ENCODE measurements at regions not wholly inside any gene's neighbourhood (a gene's known extent, or its start where the extent isn't known, plus 50 kb on each side); places are given as distances from the start of the nearest gene placed in this dataset.

GRCh38 chr18:29749704-29750103 lies 1292.8 kb downstream of the DSC3 start (continued):
- TF ChIP-seq HDAC1 (CRISPR knock-in tag; IDR thresholded peaks at IDR 0.05), result no peak

GRCh38 chr18:29741461-29741860 lies 1301.1 kb downstream of the DSC3 start:
- Histone ChIP-seq H3K9me3 (ENCODE audit: low read length) (no peaks in the 10 kb centered on the region), H3K4me3 (replicated peaks in 1 of 3; ENCODE audit: insufficient read depth in 1 of 3, low read depth in 2 of 3, low read length in 3 of 3) (no peak overlapping the region), H4K20me1 (ENCODE audit: insufficient read depth, low read length) (no peaks in the 10 kb centered on the region), H3K79me2 (ENCODE audit: insufficient read depth, low read length) (no peaks in the 10 kb centered on the region), H3K4me1 (ENCODE audit: insufficient read depth, low read length) (no peaks in the 10 kb centered on the region), H3K27ac (ENCODE audit: extremely low read length, insufficient read depth, low read length) (no peak overlapping the region), H3K27me3 (ENCODE audit: control insufficient read depth in 1 of 2, insufficient read depth in 2 of 2, low read length in 2 of 2) (no peaks in the 10 kb centered on the region), H3K36me3 (replicated peaks in 1 of 2; ENCODE audit: control insufficient read depth in 1 of 2, insufficient read depth in 2 of 2, low read length in 2 of 2) (no peaks in the 10 kb centered on the region), H3K4me2 (ENCODE audit: low read depth, low read length) (no peak overlapping the region), H2AFZ (ENCODE audit: low read length) (no peak overlapping the region), H3K9ac (ENCODE audit: insufficient read depth, low read depth, low read length) (no peak overlapping the region)
- TF ChIP-seq SKIL (CRISPR knock-in tag; IDR thresholded peaks at IDR 0.05; ENCODE audit: borderline replicate concordance) (no peak), ZC3H13 (CRISPR knock-in tag; IDR thresholded peaks at IDR 0.05) (no peak), FLYWCH1 (CRISPR knock-in tag; IDR thresholded peaks at IDR 0.05) (no peak), ZNF20 (CRISPR knock-in tag; IDR thresholded peaks at IDR 0.05) (no peak), ZNF556 (CRISPR knock-in tag; IDR thresholded peaks at IDR 0.05; ENCODE audit: borderline replicate concordance) (no peak), NFE2L1 (CRISPR knock-in tag; IDR thresholded peaks at IDR 0.05; ENCODE audit: borderline replicate concordance) (no peak), ZNF788 (CRISPR knock-in tag; IDR thresholded peaks at IDR 0.05; ENCODE audit: borderline replicate concordance) (no peak)
- ATAC-seq, result no peak
- ChIA-PET POLR2A (no interaction called here), CTCF (ENCODE audit: low intra/inter-chr PET ratio, low total read pairs) (no interaction called here)
- FAIRE-seq, result no peak
- DNase-seq (ENCODE audit: low spot score), result no peak
- WGBS (ENCODE audit: low lambda C conversion rate), result 0% methylated on average over 1 of the region's 1 CpG
- intact Hi-C loops (cut with micrococcal nuclease; ENCODE audit: unreplicated experiment) (no loop called here), in situ Hi-C loops (cut with HindIII; ENCODE audit: extremely low pct_ligation_motif_present, low pct_unique_long_range_greater_than_20kb) (no loop called here)
- no TSS peak for BruUV-seq (replicated peaks)
